Right cardiac atrium (tissue), 5 donors: ENCODE measurements at regions not wholly inside any gene's neighbourhood (a gene's known extent, or its start where the extent isn't known, plus 50 kb on each side); places are given as distances from the start of the nearest gene placed in this dataset.
A peak's percentile ranks its signal among the peaks of the same experiment; 100 is the strongest.
"Not testable (repeated sequence)": the region's sequence is repeated elsewhere in the genome, so short reads cannot be mapped to it uniquely, and the experiment has no call there.

Experiments
- ATAC-seq, 2 donors: fragments of 200-7000 bp; cut with Tn5 transposase; one replicate each; pipeline versions ENCODE4 v1.8.0 to v1.9.1; 2020; ENCODE audit warnings: moderate library complexity in 2 of 2, mild to moderate bottlenecking in 1 of 2
- DNase-seq, 3 donors: peaks; one replicate each; pipeline ENCODE4 v3.0.0-alpha.2; 2020
- H3K27ac ChIP-seq: one replicate; pipeline ENCODE4 v1.5.1; 2013; ENCODE audit warnings: mild to moderate bottlenecking, low read length, control low read depth, moderate library complexity
- H3K27me3 ChIP-seq: one replicate; pipeline ENCODE4 v1.6.1; 2013; ENCODE audit not compliant: control insufficient read depth, insufficient read depth
- H3K4me1 ChIP-seq: one replicate; pipeline ENCODE4 v1.6.1; 2013; ENCODE audit warnings: low read length; ENCODE audit not compliant: control insufficient read depth, insufficient read depth
- H3K4me3 ChIP-seq: one replicate; pipeline ENCODE4 v1.5.1; 2013; ENCODE audit warnings: low read length, control low read depth
- H3K9me3 ChIP-seq: one replicate; pipeline ENCODE4 v1.6.1; 2013; ENCODE audit warnings: low read length; ENCODE audit not compliant: control insufficient read depth
- WGBS: extraction: QIAGEN DNeasy Blood & Tissue Kit; methylation state at CpG from one replicate; pipeline ENCODE4 v1.1.7; 2013; 5-methylcytosine and 5-hydroxymethylcytosine counted together
- intact Hi-C, 4 donors: fragments of 100-400 bp; cut with DNase I; formaldehyde crosslinking; loops; one replicate each; pipeline versions ENCODE4 v1.11.0 to v1.14.0; 2022 to 2023
- donor health status: healthy with polysubstance abuse.
- donor health status: DM: no; HTN: yes; CAD: no.
- donor health status: DM: no; HTN: no; CAD: no.
- donor health status: DM: no; HTN: yes; CAD: no; lungs with severe emphysema.
- donor health status: DM: yes; HTN: yes; CAD: no.

DNA sequence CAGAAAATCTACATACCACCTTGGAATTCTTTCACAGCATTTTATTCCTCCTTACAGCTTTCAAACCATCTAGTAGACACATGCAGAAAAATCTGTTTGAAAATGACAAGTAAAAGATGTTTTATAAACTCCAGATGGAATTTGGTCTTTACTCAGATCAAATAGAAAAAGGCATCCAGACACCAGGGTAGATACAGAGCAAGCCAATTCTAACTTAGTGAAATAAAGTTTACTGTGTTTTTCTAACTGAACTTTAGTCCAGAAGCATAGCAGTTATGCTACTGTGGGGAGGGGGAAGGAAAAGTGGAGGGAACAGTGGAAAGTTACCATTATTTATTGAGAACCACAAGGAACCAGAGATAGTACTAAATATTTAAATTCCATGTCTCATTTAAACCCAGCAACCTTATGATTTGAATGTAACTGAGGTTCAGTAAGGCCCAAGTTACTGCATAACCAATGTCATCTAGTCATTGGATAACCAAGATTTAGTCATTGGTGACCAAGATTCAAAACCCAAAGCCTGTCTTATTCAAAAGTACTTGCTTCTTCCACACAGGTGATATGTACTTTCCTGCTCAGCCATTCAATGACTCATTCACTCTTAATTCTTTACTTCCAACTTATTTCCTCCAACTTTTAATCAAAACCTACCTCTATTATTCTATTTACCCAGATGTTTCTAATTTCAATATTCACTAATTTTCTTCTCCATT, 57.7 kb downstream of the RAD51AP2 start:
- H3K4me1 ChIP-seq: no peaks in the 10 kb centered on the region
- H3K9me3 ChIP-seq: no peaks in the 10 kb centered on the region
- intact Hi-C loops: no loop called here
- H3K4me3 ChIP-seq: no peak overlapping the region
- no peak for DNase-seq
- no peaks in the 10 kb centered on the region for H3K27me3 ChIP-seq
- no peak for ATAC-seq
- no peak overlapping the region for H3K27ac ChIP-seq

DNA sequence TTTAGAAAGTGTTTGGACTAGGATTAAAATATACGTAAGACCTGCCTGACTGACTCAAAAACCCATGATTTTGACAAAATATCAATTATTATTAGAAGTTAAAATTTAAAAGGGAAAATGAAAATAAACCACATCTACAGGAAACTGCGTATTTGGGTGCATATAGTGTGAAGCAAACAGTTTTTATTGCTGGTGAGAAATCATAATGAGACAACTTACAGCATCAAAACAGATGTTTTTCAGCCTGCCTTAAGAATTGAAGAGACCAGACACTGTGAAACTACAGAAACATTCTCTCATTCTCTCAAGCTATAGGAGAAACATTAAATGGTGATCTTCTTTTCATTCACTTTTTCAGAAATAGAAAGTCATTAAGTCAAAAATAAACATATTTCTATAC, 62.9 kb downstream of the RAD51AP2 start:
- Histone ChIP-seq H3K27ac (no peak overlapping the region), H3K27me3 (no peaks in the 10 kb centered on the region), H3K4me1 (no peaks in the 10 kb centered on the region), H3K4me3 (no peak overlapping the region), H3K9me3 (no peaks in the 10 kb centered on the region)
- intact Hi-C loops: no loop called here
- 66% methylated on average over 2 of the region's 2 CpGs for WGBS
- no peak for DNase-seq
- no peak for ATAC-seq

DNA sequence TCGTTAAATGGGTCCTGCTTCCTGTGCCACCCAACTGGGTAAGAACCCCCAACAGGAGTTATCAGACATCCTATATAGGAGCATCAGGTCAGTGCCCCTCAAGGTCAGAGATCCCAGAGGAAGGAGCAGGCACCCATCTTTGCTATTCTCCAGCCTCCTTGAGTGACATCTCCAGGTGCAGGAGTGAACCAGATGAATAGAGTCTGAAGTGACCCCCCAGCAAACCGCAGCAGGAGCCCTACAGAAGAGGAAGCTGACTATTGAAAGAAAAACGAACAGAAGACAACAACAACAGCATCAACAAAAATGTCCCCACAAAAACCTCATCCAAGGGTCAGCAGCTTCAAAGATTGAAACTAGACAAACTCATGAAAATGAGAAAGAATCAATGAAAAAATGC, 72.0 kb downstream of the RAD51AP2 start:
- H3K4me3 ChIP-seq, intact Hi-C loops, H3K9me3 ChIP-seq, H3K27me3 ChIP-seq, H3K27ac ChIP-seq, ATAC-seq, H3K4me1 ChIP-seq: not testable (repeated sequence)
- WGBS: 82% methylated on average over 3 of the region's 3 CpGs
- DNase-seq: peak in 1 of 3 donors; percentile 15

DNA sequence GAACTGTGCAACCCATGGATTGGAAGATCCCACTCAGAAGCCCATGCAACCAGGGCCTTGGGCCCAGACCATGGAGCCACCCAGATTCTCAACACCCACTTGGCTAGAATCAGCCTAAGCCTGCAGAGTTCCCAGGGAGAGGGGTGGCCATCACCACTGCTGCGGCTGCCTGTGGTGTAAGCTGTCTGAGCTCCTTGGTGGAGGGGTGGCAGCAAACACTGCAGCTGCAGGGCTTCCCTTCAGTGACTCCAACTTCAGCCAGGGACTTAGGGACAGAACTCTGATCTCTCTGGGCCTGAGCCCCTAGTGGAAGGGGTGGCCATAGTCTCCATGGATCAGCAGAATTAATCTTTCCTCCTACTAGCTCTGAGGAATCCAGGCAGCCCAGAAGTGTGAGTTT, 72.5 kb downstream of the RAD51AP2 start:
- 95% methylated on average over 1 of the region's 1 CpG for WGBS
- DNase-seq: peak in 1 of 3 donors; percentile 13

GRCh38 chr2:17442334-17442733, 75.9 kb downstream of the RAD51AP2 start:
- H3K9me3 ChIP-seq: no peaks in the 10 kb centered on the region
- DNase-seq (no peak), ATAC-seq (no peak)
- intact Hi-C loops: no loop called here
- no peak overlapping the region for H3K4me3 ChIP-seq
- no peak overlapping the region for H3K27ac ChIP-seq
- WGBS: 77% methylated on average over 2 of the region's 2 CpGs
- no peaks in the 10 kb centered on the region for H3K27me3 ChIP-seq
- H3K4me1 ChIP-seq: no peaks in the 10 kb centered on the region

More for the DNA sequence above, 72.5 kb downstream of the RAD51AP2 start:
- Histone ChIP-seq H3K4me3 (no peak overlapping the region), H3K27me3 (no peaks in the 10 kb centered on the region), H3K4me1 (no peaks in the 10 kb centered on the region), H3K9me3 (no peaks in the 10 kb centered on the region), H3K27ac (no peak overlapping the region)
- intact Hi-C loops: no loop called here
- no peak for ATAC-seq

GRCh38 chr2:17441790-17442189, 76.5 kb downstream of the RAD51AP2 start:
- intact Hi-C loops: no loop called here
- WGBS: 87% methylated on average over 9 of the region's 9 CpGs
- no peak overlapping the region for H3K4me3 ChIP-seq
- H3K4me1 ChIP-seq: no peaks in the 10 kb centered on the region
- no peaks in the 10 kb centered on the region for H3K27me3 ChIP-seq
- DNase-seq (no peak), ATAC-seq (no peak)
- no peak overlapping the region for H3K27ac ChIP-seq
- H3K9me3 ChIP-seq: no peaks in the 10 kb centered on the region

GRCh38 chr2:17441055-17441771, 77.0 kb downstream of the RAD51AP2 start:
- Histone ChIP-seq H3K27me3 (no peaks in the 10 kb centered on the region), H3K4me1 (no peaks in the 10 kb centered on the region), H3K4me3 (no peak overlapping the region), H3K27ac (no peak overlapping the region), H3K9me3 (no peaks in the 10 kb centered on the region)
- DNase-seq (peak in 1 of 3 donors; percentile 7), ATAC-seq (no peak)
- WGBS: 80% methylated on average over 4 of the region's 4 CpGs
- intact Hi-C loops: no loop called here

DNA sequence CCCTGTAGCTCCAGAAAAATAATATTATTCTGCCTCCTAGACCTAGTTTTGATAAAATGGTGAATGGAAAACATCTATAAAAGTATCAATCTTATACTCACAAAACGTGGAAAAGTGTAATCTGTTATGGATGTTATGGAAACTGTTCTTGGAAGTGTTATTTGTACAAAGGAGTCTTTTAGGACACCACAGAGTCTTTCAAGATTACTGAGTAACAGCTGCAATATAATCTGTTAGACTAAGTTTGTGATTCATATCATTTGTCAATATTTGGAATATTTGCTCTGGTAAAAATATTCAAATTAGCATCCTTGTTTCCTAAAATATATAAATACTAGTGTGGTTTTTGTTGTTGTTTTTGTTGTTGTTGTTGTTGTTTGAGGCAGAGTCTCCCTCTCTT, 87.9 kb downstream of the RAD51AP2 start:
- Histone ChIP-seq H3K9me3 (no peaks in the 10 kb centered on the region), H3K4me3 (no peak overlapping the region), H3K27me3 (no peaks in the 10 kb centered on the region), H3K4me1 (no peaks in the 10 kb centered on the region), H3K27ac (no peak overlapping the region)
- 51% methylated on average over 1 of the region's 1 CpG for WGBS
- DNase-seq: no peak
- intact Hi-C loops: no loop called here
- no peak for ATAC-seq

DNA sequence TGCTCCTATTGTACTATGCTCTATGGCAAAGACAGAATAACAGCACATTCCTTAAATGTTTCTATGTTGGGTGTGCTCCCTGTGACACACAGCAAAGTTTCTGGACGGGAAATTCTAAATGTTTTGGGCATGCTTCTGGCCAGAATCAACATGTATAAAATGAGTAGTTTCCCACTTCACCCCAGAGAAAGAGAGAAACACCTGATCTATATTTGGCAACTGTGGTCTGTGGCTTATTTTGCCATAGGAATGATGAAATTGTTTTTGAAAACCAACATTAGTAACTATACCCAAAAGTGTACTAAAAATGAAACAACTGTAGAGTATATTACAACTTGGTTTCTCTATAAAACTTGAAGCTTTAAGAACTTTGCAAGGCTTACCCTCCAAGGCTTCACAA, 89.1 kb downstream of the RAD51AP2 start:
- ATAC-seq (no peak), DNase-seq (no peak)
- H3K27ac ChIP-seq: no peak overlapping the region
- no peak overlapping the region for H3K4me3 ChIP-seq
- H3K9me3 ChIP-seq: no peaks in the 10 kb centered on the region
- H3K4me1 ChIP-seq: no peaks in the 10 kb centered on the region
- intact Hi-C loops: no loop called here
- 33% methylated on average over 1 of the region's 1 CpG for WGBS
- H3K27me3 ChIP-seq: no peaks in the 10 kb centered on the region

- Histone ChIP-seq H3K27ac (no peak overlapping the region), H3K4me1 (no peaks in the 10 kb centered on the region), H3K9me3 (no peaks in the 10 kb centered on the region), H3K4me3 (no peak overlapping the region), H3K27me3 (no peaks in the 10 kb centered on the region)
- 87% methylated on average over 1 of the region's 1 CpG for WGBS
- no peak for DNase-seq
- intact Hi-C loops: no loop called here
- no peak for ATAC-seq
Observed at GRCh38 chr2:17427401-17427800, 90.8 kb downstream of the RAD51AP2 start.

- H3K4me3 ChIP-seq: no peak overlapping the region
- DNase-seq (no peak), ATAC-seq (no peak)
- no peaks in the 10 kb centered on the region for H3K4me1 ChIP-seq
- H3K27me3 ChIP-seq: no peaks in the 10 kb centered on the region
- intact Hi-C loops: no loop called here
- no peaks in the 10 kb centered on the region for H3K9me3 ChIP-seq
- H3K27ac ChIP-seq: no peak overlapping the region
- 36% methylated on average over 1 of the region's 1 CpG for WGBS
Observed at GRCh38 chr2:17426743-17427142, 91.5 kb downstream of the RAD51AP2 start.
